ENCODE measurements at regions not wholly inside any gene's neighbourhood (a gene's known extent, or its start where the extent isn't known, plus 50 kb on each side); places are given as distances from the start of the nearest gene placed in this dataset.

DNA sequence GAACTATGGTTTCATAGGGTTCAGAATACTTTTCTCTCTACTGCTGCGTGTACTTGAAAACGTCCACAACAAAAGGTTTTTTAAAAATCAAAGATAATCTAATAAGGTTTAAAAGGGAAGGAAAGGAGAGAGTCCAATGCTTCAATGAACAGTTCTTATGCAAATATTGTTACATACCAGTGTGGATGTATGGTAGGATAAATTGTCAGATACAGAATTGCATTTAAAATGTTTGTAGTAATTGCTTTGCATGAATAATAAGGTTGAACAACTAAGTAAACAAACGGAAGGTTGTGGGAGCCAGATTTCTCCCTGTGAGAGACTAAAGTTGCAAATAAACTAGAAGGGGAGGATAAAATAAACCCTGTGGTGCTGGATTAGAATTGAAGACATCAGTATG is 53.8 kb upstream of the RBBP8 start:
- H3K4me3 ChIP-seq: no peak overlapping the region
- H3K27ac ChIP-seq (ENCODE audit: control insufficient read depth, insufficient read depth): no peak overlapping the region
- ATAC-seq: no peak
- H3K9ac ChIP-seq (ENCODE audit: control insufficient read depth, insufficient read depth, low read length): no peak overlapping the region
- no peak overlapping the region for H2AFZ ChIP-seq (ENCODE audit: control insufficient read depth, low read depth, low read length)
- no peaks in the 10 kb centered on the region for H3K4me1 ChIP-seq (ENCODE audit: control insufficient read depth, insufficient read depth, low read length)
- no peak overlapping the region for H3K4me2 ChIP-seq (ENCODE audit: control insufficient read depth, insufficient read depth)
- ChIA-PET CTCF (no interaction called here), POLR2A (no interaction called here), SMC1A (ENCODE audit: uncharacterized antibody, unreplicated experiment) (no interaction called here), RAD21 (ENCODE audit: unreplicated experiment) (no interaction called here)
- DNase-seq (ENCODE audit: low read depth, low spot score): no peak
- H3K27me3 ChIP-seq (replicated peaks in 1 of 2; ENCODE audit: control insufficient read depth in 2 of 2, insufficient read depth in 2 of 2, low read length in 1 of 2): no peaks in the 10 kb centered on the region
- WGBS (ENCODE audit: insufficient coverage, insufficient replicate concordance, low lambda C conversion rate, missing lambda C conversion rate): 79% methylated on average over 3 of the region's 3 CpGs
- intact Hi-C loops (cut with micrococcal nuclease; ENCODE audit: unreplicated experiment): no loop called here
- TF ChIP-seq, protein P1, sequence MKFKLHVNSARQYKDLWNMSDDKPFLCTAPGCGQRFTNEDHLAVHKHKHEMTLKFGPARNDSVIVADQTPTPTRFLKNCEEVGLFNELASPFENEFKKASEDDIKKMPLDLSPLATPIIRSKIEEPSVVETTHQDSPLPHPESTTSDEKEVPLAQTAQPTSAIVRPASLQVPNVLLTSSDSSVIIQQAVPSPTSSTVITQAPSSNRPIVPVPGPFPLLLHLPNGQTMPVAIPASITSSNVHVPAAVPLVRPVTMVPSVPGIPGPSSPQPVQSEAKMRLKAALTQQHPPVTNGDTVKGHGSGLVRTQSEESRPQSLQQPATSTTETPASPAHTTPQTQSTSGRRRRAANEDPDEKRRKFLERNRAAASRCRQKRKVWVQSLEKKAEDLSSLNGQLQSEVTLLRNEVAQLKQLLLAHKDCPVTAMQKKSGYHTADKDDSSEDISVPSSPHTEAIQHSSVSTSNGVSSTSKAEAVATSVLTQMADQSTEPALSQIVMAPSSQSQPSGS (IDR thresholded peaks at IDR 0.05; ENCODE audit: low read length): no peak
- TF ChIP-seq POLR2AphosphoS5 (IDR thresholded peaks at IDR 0.05; ENCODE audit: low read length): no peak
- TF ChIP-seq HCFC1 (IDR thresholded peaks at IDR 0.05; ENCODE audit: low read length): no peak
- no peak for TF ChIP-seq MEF2A (IDR thresholded peaks at IDR 0.05; ENCODE audit: insufficient read depth, low read depth, low read length)
- no peak for TF ChIP-seq EZH2 (IDR thresholded peaks at IDR 0.05; ENCODE audit: borderline replicate concordance, control insufficient read depth, low read depth, low read length)
- no peak for TF ChIP-seq SMC3 (IDR thresholded peaks at IDR 0.05; ENCODE audit: borderline replicate concordance, low read length)
- no peaks in the 10 kb centered on the region for H3K9me3 ChIP-seq (replicated peaks; ENCODE audit: control insufficient read depth, insufficient read depth, low read length)
- H4K20me1 ChIP-seq (ENCODE audit: control insufficient read depth, insufficient read depth): no peaks in the 10 kb centered on the region
- no peaks in the 10 kb centered on the region for H3K36me3 ChIP-seq (ENCODE audit: control insufficient read depth in 2 of 2, insufficient read depth in 2 of 2, low read length in 1 of 2)
- H3K79me2 ChIP-seq (ENCODE audit: control insufficient read depth, insufficient read depth, low read length): no peaks in the 10 kb centered on the region
- FAIRE-seq: no peak
- in situ Hi-C loops (cut with MboI): no loop called here
- no TSS peak for BruUV-seq (replicated peaks)

- DNase-seq (ENCODE audit: low read depth, low spot score) (no peak), FAIRE-seq (no peak), ATAC-seq (no peak)
- ChIA-PET POLR2A (no interaction called here), SMC1A (ENCODE audit: uncharacterized antibody, unreplicated experiment) (interaction anchor here (1.0 kb wide), 1 partner anchor 34 kb away, joined by 3 read pairs; no protein-coding TSS in a partner anchor), CTCF (interaction anchor here (1.1 kb wide), 1 partner anchor 84 kb away, joined by 3 read pairs; no protein-coding TSS in a partner anchor), RAD21 (ENCODE audit: unreplicated experiment) (interaction anchor here (0.6 kb wide), 1 partner anchor 9 kb away, joined by 3 read pairs; no protein-coding TSS in a partner anchor)
- Histone ChIP-seq H3K79me2 (ENCODE audit: control insufficient read depth, insufficient read depth, low read length) (no peaks in the 10 kb centered on the region), H3K4me1 (ENCODE audit: control insufficient read depth, insufficient read depth, low read length) (no peaks in the 10 kb centered on the region), H3K4me2 (ENCODE audit: control insufficient read depth, insufficient read depth) (no peak overlapping the region), H2AFZ (ENCODE audit: control insufficient read depth, low read depth, low read length) (no peak overlapping the region), H3K36me3 (ENCODE audit: control insufficient read depth in 2 of 2, insufficient read depth in 2 of 2, low read length in 1 of 2) (no peaks in the 10 kb centered on the region), H3K9me3 (replicated peaks; ENCODE audit: control insufficient read depth, insufficient read depth, low read length) (no peaks in the 10 kb centered on the region), H3K4me3 (no peak overlapping the region), H3K27ac (ENCODE audit: control insufficient read depth, insufficient read depth) (no peak overlapping the region), H4K20me1 (ENCODE audit: control insufficient read depth, insufficient read depth) (no peaks in the 10 kb centered on the region), H3K27me3 (replicated peaks in 1 of 2; ENCODE audit: control insufficient read depth in 2 of 2, insufficient read depth in 2 of 2, low read length in 1 of 2) (no peaks in the 10 kb centered on the region), H3K9ac (ENCODE audit: control insufficient read depth, insufficient read depth, low read length) (no peak overlapping the region)
- TF ChIP-seq MTA2 (IDR thresholded peaks at IDR 0.05; ENCODE audit: low read depth): no peak
- TF ChIP-seq, protein P2, sequence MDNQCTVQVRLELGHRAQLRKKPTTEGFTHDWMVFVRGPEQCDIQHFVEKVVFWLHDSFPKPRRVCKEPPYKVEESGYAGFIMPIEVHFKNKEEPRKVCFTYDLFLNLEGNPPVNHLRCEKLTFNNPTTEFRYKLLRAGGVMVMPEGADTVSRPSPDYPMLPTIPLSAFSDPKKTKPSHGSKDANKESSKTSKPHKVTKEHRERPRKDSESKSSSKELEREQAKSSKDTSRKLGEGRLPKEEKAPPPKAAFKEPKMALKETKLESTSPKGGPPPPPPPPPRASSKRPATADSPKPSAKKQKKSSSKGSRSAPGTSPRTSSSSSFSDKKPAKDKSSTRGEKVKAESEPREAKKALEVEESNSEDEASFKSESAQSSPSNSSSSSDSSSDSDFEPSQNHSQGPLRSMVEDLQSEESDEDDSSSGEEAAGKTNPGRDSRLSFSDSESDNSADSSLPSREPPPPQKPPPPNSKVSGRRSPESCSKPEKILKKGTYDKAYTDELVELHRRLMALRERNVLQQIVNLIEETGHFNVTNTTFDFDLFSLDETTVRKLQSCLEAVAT (IDR thresholded peaks at IDR 0.05): no peak
- TF ChIP-seq EED (IDR thresholded peaks at IDR 0.05; ENCODE audit: low read depth): no peak
- no peak for TF ChIP-seq BRCA1 (IDR thresholded peaks at IDR 0.05; ENCODE audit: low read depth, low read length)
- TF ChIP-seq BCL11A (IDR thresholded peaks at IDR 0.05; ENCODE audit: low read depth, low read length): no peak
- intact Hi-C loops (cut with micrococcal nuclease; ENCODE audit: unreplicated experiment): no loop called here
- in situ Hi-C loops (cut with MboI): no loop called here
- no TSS peak for BruUV-seq (replicated peaks)
These were observed 51.0 kb upstream of the RBBP8 start for GRCh38 chr18:22882084-22882483.

Data from GM12878 (cell line).